ENCODE measurements at regions not wholly inside any gene's neighbourhood (a gene's known extent, or its start where the extent isn't known, plus 50 kb on each side); places are given as distances from the start of the nearest gene placed in this dataset.

GRCh38 chr3:176697284-176697889 is 499.9 kb downstream of the TBL1XR1 start:
- TF ChIP-seq, protein P1, sequence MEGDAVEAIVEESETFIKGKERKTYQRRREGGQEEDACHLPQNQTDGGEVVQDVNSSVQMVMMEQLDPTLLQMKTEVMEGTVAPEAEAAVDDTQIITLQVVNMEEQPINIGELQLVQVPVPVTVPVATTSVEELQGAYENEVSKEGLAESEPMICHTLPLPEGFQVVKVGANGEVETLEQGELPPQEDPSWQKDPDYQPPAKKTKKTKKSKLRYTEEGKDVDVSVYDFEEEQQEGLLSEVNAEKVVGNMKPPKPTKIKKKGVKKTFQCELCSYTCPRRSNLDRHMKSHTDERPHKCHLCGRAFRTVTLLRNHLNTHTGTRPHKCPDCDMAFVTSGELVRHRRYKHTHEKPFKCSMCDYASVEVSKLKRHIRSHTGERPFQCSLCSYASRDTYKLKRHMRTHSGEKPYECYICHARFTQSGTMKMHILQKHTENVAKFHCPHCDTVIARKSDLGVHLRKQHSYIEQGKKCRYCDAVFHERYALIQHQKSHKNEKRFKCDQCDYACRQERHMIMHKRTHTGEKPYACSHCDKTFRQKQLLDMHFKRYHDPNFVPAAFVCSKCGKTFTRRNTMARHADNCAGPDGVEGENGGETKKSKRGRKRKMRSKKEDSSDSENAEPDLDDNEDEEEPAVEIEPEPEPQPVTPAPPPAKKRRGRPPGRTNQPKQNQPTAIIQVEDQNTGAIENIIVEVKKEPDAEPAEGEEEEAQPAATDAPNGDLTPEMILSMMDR (conservative IDR thresholded peaks at IDR 0.05; ENCODE audit: low read depth, low read length) = no peak
- no peak for TF ChIP-seq EZH2 (IDR thresholded peaks at IDR 0.05; ENCODE audit: borderline replicate concordance, low read depth, low read length, poor library complexity, severe bottlenecking)
